Ovary (tissue), 7 donors: ENCODE measurements at regions not wholly inside any gene's neighbourhood (a gene's known extent, or its start where the extent isn't known, plus 50 kb on each side); places are given as distances from the start of the nearest gene placed in this dataset.

ENCODE experiments used
- DNase-seq, 5 donors: peaks; one replicate each; pipeline ENCODE4 v3.0.0-alpha.2; 2019 to 2020
- H3K27ac ChIP-seq, 2 donors: fragments of 200-600 bp; one replicate each; pipeline versions ENCODE4 v1.5.1 to v1.8.0; 2019 to 2022
- H3K27me3 ChIP-seq: fragments of 200-600 bp; one replicate; pipeline ENCODE4 v1.8.0; 2022
- H3K36me3 ChIP-seq: fragments of 200-600 bp; sonication (generic); one replicate; pipeline ENCODE4 v1.5.1; 2019
- H3K4me1 ChIP-seq: one replicate; pipeline ENCODE4 v1.8.1; 2013; ENCODE audit warnings: mild to moderate bottlenecking, moderate library complexity; ENCODE audit not compliant: insufficient read depth
- H3K4me3 ChIP-seq: fragments of 200-600 bp; sonication (generic); one replicate; pipeline ENCODE4 v1.5.1; 2017
- H3K9me3 ChIP-seq, 2 donors: fragments of 200-600 bp in 1 of 2; sonication (generic) in 1 of 2; one replicate each; pipeline versions ENCODE4 v1.5.1 to v1.8.1; 2013 to 2019; ENCODE audit warnings: mild to moderate bottlenecking in 1 of 2, moderate library complexity in 1 of 2
- CTCF ChIP-seq, 3 donors: fragments of 450-650 bp in 2 of 3; fragments of 200-600 bp in 1 of 3; IDR thresholded peaks; one replicate each; pipeline versions ENCODE4 v1.5.1 to v1.8.0; 2016 to 2022; ENCODE audit warnings: antibody characterized with exemption in 3 of 3, mild to moderate bottlenecking in 1 of 3
- EP300 ChIP-seq: sonication (generic); formaldehyde crosslinking; IDR thresholded peaks from one replicate; pipeline ENCODE4 v1.6.1; 2017; ENCODE audit warnings: antibody characterized with exemption
- POLR2A ChIP-seq: fragments of 450-650 bp; IDR thresholded peaks from one replicate; pipeline ENCODE4 v1.6.1; 2017; ENCODE audit warnings: antibody characterized with exemption, mild to moderate bottlenecking, moderate library complexity
- WGBS, 3 donors: extraction: QIAGEN DNeasy Blood & Tissue Kit in 1 of 3; methylation state at CpG; one replicate each; pipeline versions ENCODE4 v1.1.5 to v1.1.7; 2013 to 2017; 5-methylcytosine and 5-hydroxymethylcytosine counted together
- intact Hi-C, 4 donors: fragments of 100-400 bp; cut with DNase I; formaldehyde crosslinking; loops; one replicate each; pipeline versions ENCODE4 v1.11.0 to v1.15.1; 2022 to 2023
- donor health status: DM: no; HTN: no; CAD: no; lungs with moderate emphysema.
- donor health status: DM: no; HTN: no; CAD: no.
- donor health status: Bipolar disorder and iron deficiency.
- donor health status: DM: no; HTN: no; CAD: no.
- donor health status: DM: yes; HTN: yes; CAD: no.

GRCh38 chr21:16028941-16029464 is 299.2 kb downstream of the USP25 start:
- 77 to 88% (median 85%) methylated on average over 2 of the region's 2 CpGs for WGBS, 3 donors
- TF ChIP-seq CTCF (IDR thresholded peaks at IDR 0.05) (no peak), EP300 (no peak), POLR2A (no peak)
- H3K27ac ChIP-seq: no peak overlapping the region
- H3K4me1 ChIP-seq: no peaks in the 10 kb centered on the region
- H3K9me3 ChIP-seq: no peaks in the 10 kb centered on the region
- H3K4me3 ChIP-seq: no peak overlapping the region
- no peak for DNase-seq
- intact Hi-C loops: no loop called here
- no peaks in the 10 kb centered on the region for H3K27me3 ChIP-seq
- H3K36me3 ChIP-seq: no peaks in the 10 kb centered on the region

- no peaks in the 10 kb centered on the region for H3K4me1 ChIP-seq
- no peaks in the 10 kb centered on the region for H3K9me3 ChIP-seq
- WGBS, 3 donors: 91 to 95% (median 94%) methylated on average over 4 of the region's 4 CpGs
- no peaks in the 10 kb centered on the region for H3K36me3 ChIP-seq
- no peak for TF ChIP-seq CTCF (IDR thresholded peaks at IDR 0.05)
- no peak for TF ChIP-seq POLR2A
- no peak for TF ChIP-seq EP300
- intact Hi-C loops: no loop called here
- H3K4me3 ChIP-seq: no peak overlapping the region
- no peaks in the 10 kb centered on the region for H3K27me3 ChIP-seq
- no peak overlapping the region for H3K27ac ChIP-seq
- DNase-seq: no peak
Observed at GRCh38 chr21:16033193-16033592, 303.4 kb downstream of the USP25 start.

- no peak for DNase-seq
- no peak overlapping the region for H3K27ac ChIP-seq
- no peak overlapping the region for H3K4me3 ChIP-seq
- TF ChIP-seq EP300: no peak
- no peak for TF ChIP-seq POLR2A
- TF ChIP-seq CTCF (IDR thresholded peaks at IDR 0.05): no peak
- H3K4me1 ChIP-seq: no peaks in the 10 kb centered on the region
- 0 to 58% (median 53%) methylated on average over 1 of the region's 1 CpG for WGBS, 3 donors
- H3K36me3 ChIP-seq: no peaks in the 10 kb centered on the region
- H3K27me3 ChIP-seq: no peaks in the 10 kb centered on the region
- H3K9me3 ChIP-seq: no peaks in the 10 kb centered on the region
- intact Hi-C loops: no loop called here
Observed at GRCh38 chr21:16034446-16035190, 304.8 kb downstream of the USP25 start.

- Histone ChIP-seq H3K4me1 (no peaks in the 10 kb centered on the region), H3K4me3 (no peak overlapping the region), H3K27ac (no peak overlapping the region), H3K9me3 (no peaks in the 10 kb centered on the region), H3K36me3 (no peaks in the 10 kb centered on the region), H3K27me3 (no peaks in the 10 kb centered on the region)
- TF ChIP-seq EP300 (no peak), CTCF (IDR thresholded peaks at IDR 0.05) (no peak), POLR2A (no peak)
- intact Hi-C loops: no loop called here
- no peak for DNase-seq
- 76 to 80% (median 77%) methylated on average over 5 of the region's 5 CpGs for WGBS, 3 donors
Observed at GRCh38 chr21:16037421-16037955, 307.7 kb downstream of the USP25 start.
